ENCODE measurements at regions not wholly inside any gene's neighbourhood (a gene's known extent, or its start where the extent isn't known, plus 50 kb on each side); places are given as distances from the start of the nearest gene placed in this dataset.

DNA sequence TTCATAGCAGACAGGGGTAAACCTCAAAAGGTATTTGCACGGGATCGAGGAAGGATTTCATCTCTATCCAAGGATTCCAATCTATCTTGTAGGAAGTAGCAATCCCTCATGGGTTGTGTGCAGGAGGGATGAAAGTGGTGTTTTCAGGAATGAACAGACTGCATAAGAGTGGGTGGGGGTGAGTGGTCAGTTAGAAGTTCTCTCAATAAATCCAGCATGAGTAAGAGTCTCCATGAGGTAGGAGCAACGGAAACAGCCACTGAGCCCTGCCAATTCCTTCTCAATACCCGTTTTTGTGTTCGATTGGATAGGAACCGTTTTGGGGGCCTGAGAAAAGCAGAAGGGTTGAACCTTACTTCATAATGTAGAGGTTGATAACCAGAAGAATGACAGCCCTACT is 375.6 kb downstream of the SOX9 start:
- ChIA-PET POLR2A (no interaction called here), CTCF (no interaction called here)
- H3K9me3 Mint-ChIP-seq: peaks cover 9% of the 10 kb centered on the region
- H3K4me1 Mint-ChIP-seq: peaks cover 8% of the 10 kb centered on the region
- H3K27me3 Mint-ChIP-seq (ENCODE audit: low read depth): no peaks in the 10 kb centered on the region; the same call in 1 of the 2 replicates
- TF ChIP-seq MYBL2 (CRISPR knock-in tag; IDR thresholded peaks at IDR 0.05) (no peak), ZNF396 (CRISPR knock-in tag; IDR thresholded peaks at IDR 0.05; ENCODE audit: borderline replicate concordance) (no peak), CBFB (CRISPR knock-in tag; IDR thresholded peaks at IDR 0.05; ENCODE audit: low read depth) (no peak)
- TF ChIP-seq, protein P1, sequence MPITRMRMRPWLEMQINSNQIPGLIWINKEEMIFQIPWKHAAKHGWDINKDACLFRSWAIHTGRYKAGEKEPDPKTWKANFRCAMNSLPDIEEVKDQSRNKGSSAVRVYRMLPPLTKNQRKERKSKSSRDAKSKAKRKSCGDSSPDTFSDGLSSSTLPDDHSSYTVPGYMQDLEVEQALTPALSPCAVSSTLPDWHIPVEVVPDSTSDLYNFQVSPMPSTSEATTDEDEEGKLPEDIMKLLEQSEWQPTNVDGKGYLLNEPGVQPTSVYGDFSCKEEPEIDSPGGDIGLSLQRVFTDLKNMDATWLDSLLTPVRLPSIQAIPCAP (CRISPR knock-in tag; IDR thresholded peaks at IDR 0.05): no peak
- TF ChIP-seq, protein P2, sequence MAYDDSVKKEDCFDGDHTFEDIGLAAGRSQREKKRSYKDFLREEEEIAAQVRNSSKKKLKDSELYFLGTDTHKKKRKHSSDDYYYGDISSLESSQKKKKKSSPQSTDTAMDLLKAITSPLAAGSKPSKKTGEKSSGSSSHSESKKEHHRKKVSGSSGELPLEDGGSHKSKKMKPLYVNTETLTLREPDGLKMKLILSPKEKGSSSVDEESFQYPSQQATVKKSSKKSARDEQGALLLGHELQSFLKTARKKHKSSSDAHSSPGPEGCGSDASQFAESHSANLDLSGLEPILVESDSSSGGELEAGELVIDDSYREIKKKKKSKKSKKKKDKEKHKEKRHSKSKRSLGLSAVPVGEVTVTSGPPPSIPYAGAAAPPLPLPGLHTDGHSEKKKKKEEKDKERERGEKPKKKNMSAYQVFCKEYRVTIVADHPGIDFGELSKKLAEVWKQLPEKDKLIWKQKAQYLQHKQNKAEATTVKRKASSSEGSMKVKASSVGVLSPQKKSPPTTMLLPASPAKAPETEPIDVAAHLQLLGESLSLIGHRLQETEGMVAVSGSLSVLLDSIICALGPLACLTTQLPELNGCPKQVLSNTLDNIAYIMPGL (CRISPR knock-in tag; IDR thresholded peaks at IDR 0.05): no peak
- TF ChIP-seq, protein P3, sequence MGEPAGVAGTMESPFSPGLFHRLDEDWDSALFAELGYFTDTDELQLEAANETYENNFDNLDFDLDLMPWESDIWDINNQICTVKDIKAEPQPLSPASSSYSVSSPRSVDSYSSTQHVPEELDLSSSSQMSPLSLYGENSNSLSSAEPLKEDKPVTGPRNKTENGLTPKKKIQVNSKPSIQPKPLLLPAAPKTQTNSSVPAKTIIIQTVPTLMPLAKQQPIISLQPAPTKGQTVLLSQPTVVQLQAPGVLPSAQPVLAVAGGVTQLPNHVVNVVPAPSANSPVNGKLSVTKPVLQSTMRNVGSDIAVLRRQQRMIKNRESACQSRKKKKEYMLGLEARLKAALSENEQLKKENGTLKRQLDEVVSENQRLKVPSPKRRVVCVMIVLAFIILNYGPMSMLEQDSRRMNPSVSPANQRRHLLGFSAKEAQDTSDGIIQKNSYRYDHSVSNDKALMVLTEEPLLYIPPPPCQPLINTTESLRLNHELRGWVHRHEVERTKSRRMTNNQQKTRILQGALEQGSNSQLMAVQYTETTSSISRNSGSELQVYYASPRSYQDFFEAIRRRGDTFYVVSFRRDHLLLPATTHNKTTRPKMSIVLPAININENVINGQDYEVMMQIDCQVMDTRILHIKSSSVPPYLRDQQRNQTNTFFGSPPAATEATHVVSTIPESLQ (CRISPR knock-in tag; IDR thresholded peaks at IDR 0.05): no peak
- TF ChIP-seq, protein P4, sequence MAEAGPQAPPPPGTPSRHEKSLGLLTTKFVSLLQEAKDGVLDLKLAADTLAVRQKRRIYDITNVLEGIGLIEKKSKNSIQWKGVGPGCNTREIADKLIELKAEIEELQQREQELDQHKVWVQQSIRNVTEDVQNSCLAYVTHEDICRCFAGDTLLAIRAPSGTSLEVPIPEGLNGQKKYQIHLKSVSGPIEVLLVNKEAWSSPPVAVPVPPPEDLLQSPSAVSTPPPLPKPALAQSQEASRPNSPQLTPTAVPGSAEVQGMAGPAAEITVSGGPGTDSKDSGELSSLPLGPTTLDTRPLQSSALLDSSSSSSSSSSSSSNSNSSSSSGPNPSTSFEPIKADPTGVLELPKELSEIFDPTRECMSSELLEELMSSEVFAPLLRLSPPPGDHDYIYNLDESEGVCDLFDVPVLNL (CRISPR knock-in tag; IDR thresholded peaks at IDR 0.05; ENCODE audit: borderline replicate concordance, low read depth): no peak
- no peak for DNase-seq (ENCODE audit: low spot score)
- no peak overlapping the region for H3K4me3 Mint-ChIP-seq
- no peak for ATAC-seq
- 0 out of 2 replicates have a peak, but pooled peaks cover 3% of the 10 kb centered on the region for H3K36me3 Mint-ChIP-seq
- H3K27ac Mint-ChIP-seq: no peak overlapping the region

DNA sequence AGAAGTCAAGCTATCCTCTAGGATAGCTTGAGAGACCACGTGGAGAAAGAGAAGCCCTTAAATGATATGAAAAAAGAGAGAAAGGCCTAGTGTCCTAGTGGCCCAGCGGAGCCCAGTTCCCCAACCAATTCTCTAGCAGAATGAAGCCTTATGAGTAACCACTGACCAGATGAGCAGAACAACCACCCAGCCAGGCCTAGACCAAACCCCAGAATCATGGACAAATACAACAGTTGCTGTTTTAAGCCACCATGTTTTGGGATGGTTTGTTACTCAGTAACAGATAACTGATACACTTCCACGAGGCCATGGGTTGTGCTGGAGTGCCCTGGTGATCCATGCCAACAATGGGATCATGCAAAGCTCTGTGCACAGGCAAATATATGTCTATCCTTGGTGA is 377.1 kb downstream of the SOX9 start:
- Mint-ChIP-seq H3K4me1 (peaks cover 23% of the 10 kb centered on the region), H3K27me3 (ENCODE audit: low read depth) (no peaks in the 10 kb centered on the region; the same call in 1 of the 2 replicates), H3K4me3 (no peak overlapping the region), H3K27ac (no peak overlapping the region), H3K36me3 (no peaks in the 10 kb centered on the region), H3K9me3 (peaks cover 4% of the 10 kb centered on the region; the same call in 1 of the 2 replicates)
- ChIA-PET POLR2A (no interaction called here), CTCF (no interaction called here)
- no peak for ATAC-seq
- DNase-seq (ENCODE audit: low spot score): no peak
- no peak for TF ChIP-seq SMAD3 (CRISPR knock-in tag; IDR thresholded peaks at IDR 0.05; ENCODE audit: borderline replicate concordance)
- TF ChIP-seq, protein P5, sequence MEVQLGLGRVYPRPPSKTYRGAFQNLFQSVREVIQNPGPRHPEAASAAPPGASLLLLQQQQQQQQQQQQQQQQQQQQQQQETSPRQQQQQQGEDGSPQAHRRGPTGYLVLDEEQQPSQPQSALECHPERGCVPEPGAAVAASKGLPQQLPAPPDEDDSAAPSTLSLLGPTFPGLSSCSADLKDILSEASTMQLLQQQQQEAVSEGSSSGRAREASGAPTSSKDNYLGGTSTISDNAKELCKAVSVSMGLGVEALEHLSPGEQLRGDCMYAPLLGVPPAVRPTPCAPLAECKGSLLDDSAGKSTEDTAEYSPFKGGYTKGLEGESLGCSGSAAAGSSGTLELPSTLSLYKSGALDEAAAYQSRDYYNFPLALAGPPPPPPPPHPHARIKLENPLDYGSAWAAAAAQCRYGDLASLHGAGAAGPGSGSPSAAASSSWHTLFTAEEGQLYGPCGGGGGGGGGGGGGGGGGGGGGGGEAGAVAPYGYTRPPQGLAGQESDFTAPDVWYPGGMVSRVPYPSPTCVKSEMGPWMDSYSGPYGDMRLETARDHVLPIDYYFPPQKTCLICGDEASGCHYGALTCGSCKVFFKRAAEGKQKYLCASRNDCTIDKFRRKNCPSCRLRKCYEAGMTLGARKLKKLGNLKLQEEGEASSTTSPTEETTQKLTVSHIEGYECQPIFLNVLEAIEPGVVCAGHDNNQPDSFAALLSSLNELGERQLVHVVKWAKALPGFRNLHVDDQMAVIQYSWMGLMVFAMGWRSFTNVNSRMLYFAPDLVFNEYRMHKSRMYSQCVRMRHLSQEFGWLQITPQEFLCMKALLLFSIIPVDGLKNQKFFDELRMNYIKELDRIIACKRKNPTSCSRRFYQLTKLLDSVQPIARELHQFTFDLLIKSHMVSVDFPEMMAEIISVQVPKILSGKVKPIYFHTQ (CRISPR knock-in tag; IDR thresholded peaks at IDR 0.05): no peak
- TF ChIP-seq, protein P6, sequence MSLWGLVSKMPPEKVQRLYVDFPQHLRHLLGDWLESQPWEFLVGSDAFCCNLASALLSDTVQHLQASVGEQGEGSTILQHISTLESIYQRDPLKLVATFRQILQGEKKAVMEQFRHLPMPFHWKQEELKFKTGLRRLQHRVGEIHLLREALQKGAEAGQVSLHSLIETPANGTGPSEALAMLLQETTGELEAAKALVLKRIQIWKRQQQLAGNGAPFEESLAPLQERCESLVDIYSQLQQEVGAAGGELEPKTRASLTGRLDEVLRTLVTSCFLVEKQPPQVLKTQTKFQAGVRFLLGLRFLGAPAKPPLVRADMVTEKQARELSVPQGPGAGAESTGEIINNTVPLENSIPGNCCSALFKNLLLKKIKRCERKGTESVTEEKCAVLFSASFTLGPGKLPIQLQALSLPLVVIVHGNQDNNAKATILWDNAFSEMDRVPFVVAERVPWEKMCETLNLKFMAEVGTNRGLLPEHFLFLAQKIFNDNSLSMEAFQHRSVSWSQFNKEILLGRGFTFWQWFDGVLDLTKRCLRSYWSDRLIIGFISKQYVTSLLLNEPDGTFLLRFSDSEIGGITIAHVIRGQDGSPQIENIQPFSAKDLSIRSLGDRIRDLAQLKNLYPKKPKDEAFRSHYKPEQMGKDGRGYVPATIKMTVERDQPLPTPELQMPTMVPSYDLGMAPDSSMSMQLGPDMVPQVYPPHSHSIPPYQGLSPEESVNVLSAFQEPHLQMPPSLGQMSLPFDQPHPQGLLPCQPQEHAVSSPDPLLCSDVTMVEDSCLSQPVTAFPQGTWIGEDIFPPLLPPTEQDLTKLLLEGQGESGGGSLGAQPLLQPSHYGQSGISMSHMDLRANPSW (CRISPR knock-in tag; conservative IDR thresholded peaks at IDR 0.05; ENCODE audit: low read depth): no peak
- TF ChIP-seq, protein P1 (CRISPR knock-in tag; IDR thresholded peaks at IDR 0.05): no peak
- no peak for TF ChIP-seq ZNF232 (CRISPR knock-in tag; IDR thresholded peaks at IDR 0.05)
- no peak for TF ChIP-seq FOXP1 (CRISPR knock-in tag; IDR thresholded peaks at IDR 0.05; ENCODE audit: borderline replicate concordance)
- TF ChIP-seq, protein P7, sequence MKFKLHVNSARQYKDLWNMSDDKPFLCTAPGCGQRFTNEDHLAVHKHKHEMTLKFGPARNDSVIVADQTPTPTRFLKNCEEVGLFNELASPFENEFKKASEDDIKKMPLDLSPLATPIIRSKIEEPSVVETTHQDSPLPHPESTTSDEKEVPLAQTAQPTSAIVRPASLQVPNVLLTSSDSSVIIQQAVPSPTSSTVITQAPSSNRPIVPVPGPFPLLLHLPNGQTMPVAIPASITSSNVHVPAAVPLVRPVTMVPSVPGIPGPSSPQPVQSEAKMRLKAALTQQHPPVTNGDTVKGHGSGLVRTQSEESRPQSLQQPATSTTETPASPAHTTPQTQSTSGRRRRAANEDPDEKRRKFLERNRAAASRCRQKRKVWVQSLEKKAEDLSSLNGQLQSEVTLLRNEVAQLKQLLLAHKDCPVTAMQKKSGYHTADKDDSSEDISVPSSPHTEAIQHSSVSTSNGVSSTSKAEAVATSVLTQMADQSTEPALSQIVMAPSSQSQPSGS (CRISPR knock-in tag; IDR thresholded peaks at IDR 0.05; ENCODE audit: borderline replicate concordance, low read depth): no peak
- TF ChIP-seq, protein P8, sequence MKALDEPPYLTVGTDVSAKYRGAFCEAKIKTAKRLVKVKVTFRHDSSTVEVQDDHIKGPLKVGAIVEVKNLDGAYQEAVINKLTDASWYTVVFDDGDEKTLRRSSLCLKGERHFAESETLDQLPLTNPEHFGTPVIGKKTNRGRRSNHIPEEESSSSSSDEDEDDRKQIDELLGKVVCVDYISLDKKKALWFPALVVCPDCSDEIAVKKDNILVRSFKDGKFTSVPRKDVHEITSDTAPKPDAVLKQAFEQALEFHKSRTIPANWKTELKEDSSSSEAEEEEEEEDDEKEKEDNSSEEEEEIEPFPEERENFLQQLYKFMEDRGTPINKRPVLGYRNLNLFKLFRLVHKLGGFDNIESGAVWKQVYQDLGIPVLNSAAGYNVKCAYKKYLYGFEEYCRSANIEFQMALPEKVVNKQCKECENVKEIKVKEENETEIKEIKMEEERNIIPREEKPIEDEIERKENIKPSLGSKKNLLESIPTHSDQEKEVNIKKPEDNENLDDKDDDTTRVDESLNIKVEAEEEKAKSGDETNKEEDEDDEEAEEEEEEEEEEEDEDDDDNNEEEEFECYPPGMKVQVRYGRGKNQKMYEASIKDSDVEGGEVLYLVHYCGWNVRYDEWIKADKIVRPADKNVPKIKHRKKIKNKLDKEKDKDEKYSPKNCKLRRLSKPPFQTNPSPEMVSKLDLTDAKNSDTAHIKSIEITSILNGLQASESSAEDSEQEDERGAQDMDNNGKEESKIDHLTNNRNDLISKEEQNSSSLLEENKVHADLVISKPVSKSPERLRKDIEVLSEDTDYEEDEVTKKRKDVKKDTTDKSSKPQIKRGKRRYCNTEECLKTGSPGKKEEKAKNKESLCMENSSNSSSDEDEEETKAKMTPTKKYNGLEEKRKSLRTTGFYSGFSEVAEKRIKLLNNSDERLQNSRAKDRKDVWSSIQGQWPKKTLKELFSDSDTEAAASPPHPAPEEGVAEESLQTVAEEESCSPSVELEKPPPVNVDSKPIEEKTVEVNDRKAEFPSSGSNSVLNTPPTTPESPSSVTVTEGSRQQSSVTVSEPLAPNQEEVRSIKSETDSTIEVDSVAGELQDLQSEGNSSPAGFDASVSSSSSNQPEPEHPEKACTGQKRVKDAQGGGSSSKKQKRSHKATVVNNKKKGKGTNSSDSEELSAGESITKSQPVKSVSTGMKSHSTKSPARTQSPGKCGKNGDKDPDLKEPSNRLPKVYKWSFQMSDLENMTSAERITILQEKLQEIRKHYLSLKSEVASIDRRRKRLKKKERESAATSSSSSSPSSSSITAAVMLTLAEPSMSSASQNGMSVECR (CRISPR knock-in tag; IDR thresholded peaks at IDR 0.05; ENCODE audit: borderline replicate concordance): no peak

Measured in WTC11 (cell line).